T-helper 1 cell treated with Interleukin-12 subunit alpha and Interleukin-12 subunit beta and Interleukin-4 antibody, amounts not matched to agents 30 μg/mL and 1 μg/mL, for 36 hours (primary cell): ENCODE measurements at regions not wholly inside any gene's neighbourhood (a gene's known extent, or its start where the extent isn't known, plus 50 kb on each side); places are given as distances from the start of the nearest gene placed in this dataset.

Experiments
- H3K27ac Mint-ChIP-seq: one replicate; pipeline ENCODE4 v1.8.0; 2021; ENCODE audit warnings: mild to moderate bottlenecking, mixed read lengths
- H3K27me3 Mint-ChIP-seq: one replicate; pipeline ENCODE4 v1.8.0; 2021; ENCODE audit warnings: low read depth, mixed read lengths
- H3K36me3 Mint-ChIP-seq: one replicate; pipeline ENCODE4 v1.8.0; 2021; ENCODE audit warnings: low read depth, mixed read lengths
- H3K4me1 Mint-ChIP-seq: one replicate; pipeline ENCODE4 v1.8.0; 2021; ENCODE audit warnings: low read depth, mixed read lengths
- H3K4me3 Mint-ChIP-seq: one replicate; pipeline ENCODE4 v1.8.0; 2021; ENCODE audit warnings: mild to moderate bottlenecking, moderate library complexity, mixed read lengths
- H3K9me3 Mint-ChIP-seq: one replicate; pipeline ENCODE4 v1.8.0; 2021; ENCODE audit warnings: mixed read lengths

DNA sequence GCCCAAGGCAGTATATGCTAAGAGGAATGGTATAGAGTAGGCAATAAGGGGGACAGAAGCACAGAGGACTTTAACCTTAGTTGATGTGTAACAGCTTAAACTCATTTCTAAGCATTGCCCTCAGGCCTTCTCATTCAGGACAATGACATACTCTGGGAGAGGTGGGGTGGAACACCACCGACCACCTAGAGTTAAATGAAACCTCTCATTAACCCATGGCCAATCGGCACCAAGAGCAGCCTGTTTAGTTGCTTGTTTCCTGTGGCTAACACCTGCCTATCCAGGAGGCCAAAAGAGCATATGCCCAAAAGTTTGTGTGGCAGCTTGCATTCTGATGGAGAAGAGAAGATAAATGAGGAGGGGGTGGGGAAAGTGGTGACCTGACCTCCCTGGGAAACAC, 50.0 kb downstream of the PABIR2 start:
- H3K4me1 Mint-ChIP-seq, result no peaks in the 10 kb centered on the region

DNA sequence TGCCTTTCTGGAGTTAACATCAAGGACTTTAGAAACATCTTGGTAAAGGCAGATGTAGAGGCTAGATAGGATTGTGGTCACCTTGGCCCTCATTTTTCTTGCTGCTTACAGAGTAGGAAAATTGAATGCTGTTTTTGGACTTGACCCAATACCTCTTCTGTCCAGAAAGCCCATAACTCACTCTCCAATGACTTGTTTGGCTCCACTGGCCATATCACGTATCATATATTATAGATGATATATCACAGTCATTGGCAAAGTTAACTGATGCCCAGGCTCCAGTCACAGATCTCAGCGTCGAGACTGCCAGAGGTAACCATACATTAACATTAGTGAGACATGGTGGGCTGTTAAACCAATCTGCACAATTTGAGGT, 50.6 kb downstream of the PABIR2 start:
- Mint-ChIP-seq H3K27me3 (peaks cover 2% of the 10 kb centered on the region), H3K36me3 (no peaks in the 10 kb centered on the region), H3K4me3 (no peak overlapping the region), H3K9me3 (no peaks in the 10 kb centered on the region), H3K4me1 (no peaks in the 10 kb centered on the region), H3K27ac (no peak overlapping the region)

More for the DNA sequence above, 50.0 kb downstream of the PABIR2 start:
- Mint-ChIP-seq H3K27me3 (peaks cover 6% of the 10 kb centered on the region), H3K27ac (no peak overlapping the region), H3K4me3 (no peak overlapping the region), H3K9me3 (no peaks in the 10 kb centered on the region), H3K36me3 (no peaks in the 10 kb centered on the region)

DNA sequence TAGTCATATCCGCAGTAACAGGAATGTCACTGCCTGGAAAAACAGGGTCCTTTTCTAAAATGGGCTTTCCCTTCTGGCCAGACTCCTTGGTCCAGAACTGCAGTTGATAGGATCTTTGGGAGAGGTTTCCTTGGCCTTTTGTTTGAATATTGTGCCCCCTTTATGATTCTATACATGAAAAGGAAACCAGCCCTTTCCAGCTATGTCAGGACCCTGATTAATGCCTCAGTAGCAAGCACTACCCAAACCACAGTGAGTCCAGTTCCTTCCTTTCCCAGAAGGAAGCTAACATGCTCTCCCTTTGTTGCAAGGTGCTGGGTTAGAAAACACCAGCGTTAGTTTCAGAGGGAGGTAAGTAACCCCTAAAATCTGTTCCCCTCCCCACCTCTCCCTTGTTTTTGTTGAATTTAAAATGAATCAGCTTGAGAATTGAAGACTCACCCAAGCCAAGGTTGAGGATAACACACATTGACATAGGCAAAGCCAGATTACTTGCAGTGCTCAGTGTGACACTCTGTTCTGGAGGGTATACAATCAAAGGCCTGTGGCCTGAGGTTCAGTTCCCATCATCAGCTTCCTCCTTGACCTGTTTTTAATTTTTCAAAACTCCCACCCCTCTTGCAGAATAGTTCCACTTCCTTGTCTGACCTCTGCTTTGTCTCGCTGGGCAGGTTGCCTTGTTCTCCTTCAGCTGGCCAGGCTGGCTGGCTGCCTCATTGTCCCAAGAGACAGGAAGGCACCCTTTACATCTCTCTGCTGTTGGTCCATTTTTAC, 51.2 kb downstream of the PABIR2 start:
- no peaks in the 10 kb centered on the region for H3K4me1 Mint-ChIP-seq
- H3K9me3 Mint-ChIP-seq, result no peaks in the 10 kb centered on the region
- H3K27ac Mint-ChIP-seq, result no peak overlapping the region
- H3K4me3 Mint-ChIP-seq, result no peak overlapping the region
- H3K27me3 Mint-ChIP-seq, result no peaks in the 10 kb centered on the region
- no peaks in the 10 kb centered on the region for H3K36me3 Mint-ChIP-seq

DNA sequence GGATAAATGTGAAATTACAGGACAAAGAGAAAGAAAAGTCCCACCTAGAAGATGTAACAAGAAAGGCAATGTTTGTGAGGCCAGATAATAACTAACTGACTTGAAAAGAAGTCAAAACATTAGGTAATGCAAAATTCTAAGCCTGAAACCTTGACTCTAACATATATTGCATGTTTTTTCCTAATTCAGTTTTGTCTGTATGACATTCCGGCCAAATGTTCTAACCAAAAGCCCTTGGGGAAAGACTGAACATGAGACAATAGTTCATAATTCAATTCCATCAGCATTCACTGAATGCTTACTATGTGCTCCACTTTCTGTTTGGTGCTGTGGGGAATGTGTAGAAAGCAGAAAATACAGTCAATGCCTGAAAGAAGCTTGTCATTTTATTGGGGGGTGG, 53.9 kb downstream of the PABIR2 start:
- no peaks in the 10 kb centered on the region for H3K9me3 Mint-ChIP-seq
- H3K27me3 Mint-ChIP-seq, result peaks cover under 1% of the 10 kb centered on the region
- no peak overlapping the region for H3K27ac Mint-ChIP-seq
- H3K36me3 Mint-ChIP-seq, result no peaks in the 10 kb centered on the region
- no peaks in the 10 kb centered on the region for H3K4me1 Mint-ChIP-seq
- no peak overlapping the region for H3K4me3 Mint-ChIP-seq

DNA sequence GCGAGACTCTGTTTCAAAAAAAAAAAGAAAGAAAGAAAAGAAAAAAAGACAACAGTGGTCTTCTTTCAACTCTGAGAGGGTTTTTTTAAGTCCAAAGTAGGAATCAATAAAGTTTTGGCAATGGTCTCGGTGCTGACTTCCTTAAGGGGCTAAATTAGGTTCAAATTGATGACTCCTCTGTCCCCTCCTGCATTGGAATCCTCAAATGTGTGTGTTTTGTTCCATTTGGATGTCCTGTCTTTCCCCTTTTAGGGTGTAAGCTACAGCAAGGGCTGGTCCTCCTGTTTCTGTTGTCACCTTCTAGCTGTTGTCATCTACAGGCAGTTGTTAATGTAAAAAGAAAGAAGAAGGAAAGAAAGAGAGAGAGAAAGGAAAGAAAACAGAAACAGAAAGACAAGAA, 54.4 kb downstream of the PABIR2 start:
- no peaks in the 10 kb centered on the region for H3K9me3 Mint-ChIP-seq
- H3K27me3 Mint-ChIP-seq, result peaks cover 5% of the 10 kb centered on the region
- no peaks in the 10 kb centered on the region for H3K36me3 Mint-ChIP-seq
- H3K4me1 Mint-ChIP-seq, result no peaks in the 10 kb centered on the region
- no peak overlapping the region for H3K27ac Mint-ChIP-seq
- no peak overlapping the region for H3K4me3 Mint-ChIP-seq

DNA sequence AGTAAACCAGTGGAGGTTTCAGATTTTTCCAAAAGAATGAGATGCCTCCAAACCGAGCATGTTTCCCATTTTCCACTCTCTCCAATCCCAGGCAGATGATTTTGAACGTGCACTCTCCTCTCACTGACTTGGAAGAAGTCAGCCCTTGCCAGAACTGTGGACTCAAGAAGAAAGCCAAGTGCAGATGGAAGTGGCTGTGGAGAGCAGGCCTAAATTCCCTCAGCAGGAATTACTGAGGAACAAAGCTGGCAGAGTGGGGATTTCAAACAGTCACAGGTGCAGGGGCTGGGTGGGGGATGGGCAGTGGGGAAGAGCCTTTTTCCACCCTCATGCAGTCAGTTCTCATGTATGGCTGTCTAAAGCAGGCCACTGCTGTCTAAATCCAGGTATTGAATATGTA, 55.3 kb downstream of the PABIR2 start:
- peaks cover 5% of the 10 kb centered on the region for H3K27me3 Mint-ChIP-seq
- H3K4me3 Mint-ChIP-seq, result no peak overlapping the region
- H3K36me3 Mint-ChIP-seq, result no peaks in the 10 kb centered on the region
- H3K4me1 Mint-ChIP-seq, result no peaks in the 10 kb centered on the region
- H3K27ac Mint-ChIP-seq, result no peak overlapping the region
- no peaks in the 10 kb centered on the region for H3K9me3 Mint-ChIP-seq

DNA sequence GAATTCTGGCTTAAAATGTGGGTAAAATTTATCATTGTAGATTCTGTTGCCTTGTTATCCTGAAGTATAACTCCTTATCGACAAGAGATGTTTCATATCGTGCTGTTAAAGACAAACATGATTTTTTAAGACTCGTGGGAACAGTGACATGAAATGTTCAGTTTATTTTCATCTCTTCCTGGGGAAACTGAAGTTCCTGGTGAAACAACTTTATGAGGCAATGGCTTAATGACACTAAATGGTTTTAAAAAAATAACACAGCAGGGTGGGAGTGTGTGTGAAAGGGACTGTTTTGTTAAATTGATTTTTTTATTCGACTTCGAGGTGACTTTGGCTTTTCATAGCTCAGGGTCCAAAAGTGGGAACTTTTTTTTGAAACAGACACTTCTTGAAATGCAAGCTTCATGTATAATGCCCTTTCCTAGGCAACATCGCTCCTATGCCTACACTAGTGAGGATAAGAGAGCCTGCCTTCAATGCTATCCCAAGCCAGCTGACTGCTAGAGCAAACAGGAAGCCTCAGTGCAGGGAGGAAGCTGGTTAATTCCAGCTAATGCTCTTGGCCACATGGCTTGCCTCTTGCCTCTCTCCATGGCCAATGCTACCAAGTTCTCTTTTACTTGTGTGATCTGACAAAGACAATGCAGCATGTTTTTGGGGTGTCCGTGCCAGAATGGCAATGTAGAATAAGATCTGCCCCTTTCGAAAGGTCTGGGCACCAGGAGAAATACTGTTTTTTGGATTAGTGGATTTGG, 57.8 kb downstream of the PABIR2 start:
- no peaks in the 10 kb centered on the region for H3K36me3 Mint-ChIP-seq

DNA sequence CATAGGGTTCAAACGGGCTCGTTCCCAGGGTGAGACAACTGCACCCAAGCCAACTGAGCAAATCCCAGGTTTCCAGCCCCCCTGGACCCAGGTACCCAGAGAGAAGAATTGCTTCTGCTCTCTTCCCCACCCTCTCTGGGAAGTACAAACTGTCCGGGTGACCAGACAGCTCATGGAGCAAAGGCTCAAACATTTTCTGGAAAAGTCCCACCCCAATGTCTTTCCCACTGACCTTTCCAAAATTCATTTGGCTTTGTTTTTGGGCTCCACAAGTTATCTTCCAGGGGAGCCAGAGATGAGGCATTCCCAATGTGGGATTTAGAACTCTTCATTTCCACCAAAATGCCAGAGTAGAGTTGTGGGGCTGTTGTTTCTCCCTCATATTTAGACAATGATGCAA, 58.6 kb downstream of the PABIR2 start:
- Mint-ChIP-seq H3K4me3 (no peak overlapping the region), H3K27ac (no peak overlapping the region), H3K4me1 (no peaks in the 10 kb centered on the region)

More for the DNA sequence above, 57.8 kb downstream of the PABIR2 start:
- H3K4me3 Mint-ChIP-seq, result no peak overlapping the region
- H3K4me1 Mint-ChIP-seq, result no peaks in the 10 kb centered on the region
- peaks cover 5% of the 10 kb centered on the region for H3K27me3 Mint-ChIP-seq
- H3K27ac Mint-ChIP-seq, result no peak overlapping the region
- H3K9me3 Mint-ChIP-seq, result no peaks in the 10 kb centered on the region

DNA sequence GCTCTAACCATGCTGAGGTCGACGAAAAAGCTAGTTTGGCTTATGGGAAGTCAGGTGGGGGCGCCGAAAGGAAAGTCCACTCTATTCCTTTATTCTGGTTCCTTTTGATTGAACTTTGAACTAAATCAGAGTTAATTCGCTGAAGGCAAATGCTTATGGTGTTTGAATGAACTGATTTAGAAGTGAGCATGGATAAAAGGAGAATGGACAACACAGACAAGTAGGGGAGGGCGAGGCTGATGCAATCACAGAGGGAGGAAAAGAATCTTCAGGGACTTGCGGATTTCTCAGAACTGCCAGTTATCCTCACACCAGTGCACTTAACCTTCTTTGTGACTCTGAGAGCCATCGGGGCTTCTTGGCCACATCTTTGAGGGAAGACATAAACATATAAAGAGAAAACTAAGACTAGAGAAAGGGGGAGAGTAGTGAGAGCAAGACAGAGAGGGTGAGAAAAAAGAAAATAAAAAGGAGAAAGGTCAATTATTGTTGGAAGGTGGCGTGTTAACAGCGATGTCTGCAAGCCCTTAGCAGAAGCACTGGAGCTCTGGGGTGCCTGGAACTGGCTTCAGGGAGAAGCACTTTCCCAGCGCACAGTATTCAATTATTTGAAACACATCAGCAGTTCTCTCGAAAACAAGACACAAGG, 59.2 kb downstream of the PABIR2 start:
- Mint-ChIP-seq H3K36me3 (no peaks in the 10 kb centered on the region), H3K4me3 (no peak overlapping the region), H3K9me3 (no peaks in the 10 kb centered on the region), H3K27me3 (peaks cover 5% of the 10 kb centered on the region), H3K27ac (no peak overlapping the region), H3K4me1 (no peaks in the 10 kb centered on the region)

More for the DNA sequence above, 58.6 kb downstream of the PABIR2 start:
- Mint-ChIP-seq H3K36me3 (no peaks in the 10 kb centered on the region), H3K27me3 (peaks cover 5% of the 10 kb centered on the region), H3K9me3 (no peaks in the 10 kb centered on the region)

DNA sequence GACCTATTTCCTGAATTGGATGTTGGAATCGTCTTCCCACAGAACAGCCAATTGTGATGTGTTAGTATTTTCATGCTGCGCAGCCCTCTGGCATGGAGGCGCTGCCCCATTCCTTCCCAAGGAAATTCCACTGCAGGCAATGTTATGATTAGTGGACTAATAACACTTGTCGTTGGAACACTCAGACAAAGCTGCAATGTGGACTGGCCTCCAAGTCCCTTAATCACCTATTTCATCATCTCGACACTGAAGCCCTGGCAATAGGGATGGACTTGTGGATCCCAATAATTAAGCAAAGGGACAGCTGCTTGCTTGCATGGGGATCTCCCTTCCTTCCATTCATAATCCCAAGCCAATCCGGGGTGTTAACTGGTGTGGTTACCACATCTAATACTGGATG, 59.9 kb downstream of the PABIR2 start:
- H3K4me1 Mint-ChIP-seq, result no peaks in the 10 kb centered on the region

DNA sequence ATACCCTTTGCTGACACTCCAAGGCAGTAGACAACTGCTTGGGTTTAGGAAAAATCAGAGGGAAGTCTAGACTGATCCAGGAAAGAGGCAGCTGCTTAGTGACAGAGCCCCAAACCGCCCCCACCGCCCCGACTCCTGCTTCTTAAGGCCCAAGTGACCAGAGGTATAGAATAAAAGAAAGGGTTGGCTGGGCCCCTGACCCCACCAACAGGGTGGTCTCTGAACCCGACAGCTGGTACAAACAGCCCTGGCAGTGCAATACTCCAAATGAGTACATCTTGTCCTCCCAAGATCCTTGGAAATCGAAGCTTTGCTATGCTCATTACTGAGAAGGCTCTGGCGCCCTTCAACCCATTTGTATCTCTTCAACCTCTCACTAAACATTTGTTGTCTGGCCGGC, 60.6 kb downstream of the PABIR2 start:
- Mint-ChIP-seq H3K4me3 (no peak overlapping the region), H3K27ac (no peak overlapping the region), H3K27me3 (peaks cover 5% of the 10 kb centered on the region), H3K36me3 (no peaks in the 10 kb centered on the region), H3K9me3 (no peaks in the 10 kb centered on the region), H3K4me1 (no peaks in the 10 kb centered on the region)

More for the DNA sequence above, 59.9 kb downstream of the PABIR2 start:
- Mint-ChIP-seq H3K4me3 (no peak overlapping the region), H3K27ac (no peak overlapping the region), H3K9me3 (no peaks in the 10 kb centered on the region), H3K36me3 (no peaks in the 10 kb centered on the region), H3K27me3 (peaks cover 5% of the 10 kb centered on the region)

DNA sequence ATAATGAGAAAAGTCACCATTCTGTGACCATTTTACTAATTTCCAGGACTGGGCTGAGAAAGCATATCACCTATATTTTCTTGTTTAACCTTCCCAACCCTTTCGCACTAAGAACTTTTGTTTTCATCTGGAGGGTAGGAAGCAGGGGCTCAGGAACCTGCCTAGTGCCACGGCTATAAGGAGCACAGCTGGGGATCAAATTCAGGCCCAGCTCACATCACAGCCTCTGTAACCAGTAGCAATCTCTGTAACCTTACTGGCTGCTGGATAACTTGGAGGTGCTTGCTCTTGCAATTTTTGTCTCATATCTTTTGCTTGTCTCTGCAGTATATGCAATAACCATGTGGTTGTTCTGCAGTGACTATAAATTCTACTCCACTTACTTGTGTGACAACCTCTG, 62.0 kb downstream of the PABIR2 start:
- no peaks in the 10 kb centered on the region for H3K4me1 Mint-ChIP-seq
- H3K27me3 Mint-ChIP-seq, result peaks cover 5% of the 10 kb centered on the region
- H3K27ac Mint-ChIP-seq, result no peak overlapping the region
- no peaks in the 10 kb centered on the region for H3K36me3 Mint-ChIP-seq
- no peaks in the 10 kb centered on the region for H3K9me3 Mint-ChIP-seq
- no peak overlapping the region for H3K4me3 Mint-ChIP-seq

DNA sequence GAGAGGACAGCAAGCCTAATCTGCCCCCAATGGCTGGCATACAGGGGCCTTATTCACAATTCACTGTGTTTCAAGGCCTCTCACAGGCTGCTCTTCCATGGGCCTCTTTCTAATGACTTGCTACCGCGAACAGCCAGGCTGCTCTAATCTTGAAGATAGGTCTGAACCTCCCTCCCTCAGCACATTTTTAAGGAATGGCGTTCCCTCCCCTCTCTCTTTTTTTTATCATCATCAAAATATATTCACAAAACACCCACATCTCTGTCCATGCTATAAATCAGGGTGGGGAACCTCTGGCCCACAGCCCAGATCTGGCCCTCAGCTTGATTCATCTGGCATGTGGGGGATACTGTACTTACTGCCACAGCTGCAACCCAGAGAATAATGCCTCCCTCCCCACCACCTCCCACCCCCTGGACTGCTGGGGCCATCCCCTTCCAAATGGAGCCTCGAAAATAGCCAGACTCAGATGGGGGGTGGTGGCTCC, 62.5 kb downstream of the PABIR2 start:
- Mint-ChIP-seq H3K4me3 (no peak overlapping the region), H3K27ac (no peak overlapping the region), H3K9me3 (no peaks in the 10 kb centered on the region), H3K4me1 (no peaks in the 10 kb centered on the region), H3K27me3 (peaks cover 5% of the 10 kb centered on the region), H3K36me3 (no peaks in the 10 kb centered on the region)

DNA sequence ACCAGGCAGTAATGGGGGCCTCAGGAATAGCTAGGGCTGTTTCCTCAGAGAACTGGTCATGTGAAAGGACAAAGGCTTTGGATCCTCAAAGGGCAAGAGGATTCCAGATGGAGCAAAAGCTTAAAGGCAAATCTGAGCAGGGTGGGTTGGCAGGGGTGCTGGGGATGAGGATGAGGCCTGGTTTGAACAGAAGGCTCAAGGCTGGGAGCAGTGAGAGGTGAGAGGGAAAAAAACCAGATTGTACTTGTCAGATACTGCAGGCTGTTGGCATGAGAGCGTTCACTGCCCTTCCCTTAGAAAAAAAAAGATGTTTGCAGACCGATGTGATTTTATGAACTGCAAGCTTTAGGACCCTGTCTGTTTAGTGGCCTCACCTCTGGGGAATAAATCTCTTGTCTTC, 63.4 kb downstream of the PABIR2 start:
- Mint-ChIP-seq H3K27ac (no peak overlapping the region), H3K4me3 (no peak overlapping the region), H3K9me3 (no peaks in the 10 kb centered on the region), H3K27me3 (peaks cover 5% of the 10 kb centered on the region), H3K36me3 (no peaks in the 10 kb centered on the region), H3K4me1 (no peaks in the 10 kb centered on the region)

DNA sequence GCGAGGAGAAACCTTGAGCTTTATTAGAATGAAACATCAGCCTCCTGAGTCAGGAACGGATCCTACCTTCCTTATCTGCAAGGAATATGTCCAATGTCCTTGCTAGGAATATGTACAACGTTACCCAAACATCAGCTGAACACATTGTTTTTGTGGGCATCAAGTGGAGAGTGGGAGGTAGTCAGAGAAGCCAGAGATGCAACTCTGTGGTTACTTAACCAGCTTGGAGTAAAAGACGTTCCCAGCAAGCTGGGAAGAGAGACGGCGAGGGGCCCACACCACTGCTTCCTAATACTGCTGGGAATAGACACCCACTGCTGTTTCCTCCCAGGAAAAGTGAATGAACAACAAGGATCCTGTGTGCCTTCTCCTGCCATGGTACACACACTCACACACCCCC, 64.3 kb downstream of the PABIR2 start:
- H3K36me3 Mint-ChIP-seq, result no peaks in the 10 kb centered on the region
- no peak overlapping the region for H3K4me3 Mint-ChIP-seq
- no peaks in the 10 kb centered on the region for H3K4me1 Mint-ChIP-seq
- no peaks in the 10 kb centered on the region for H3K9me3 Mint-ChIP-seq
- no peak overlapping the region for H3K27ac Mint-ChIP-seq
- peaks cover 7% of the 10 kb centered on the region for H3K27me3 Mint-ChIP-seq
